ENCODE measurements at regions not wholly inside any gene's neighbourhood (a gene's known extent, or its start where the extent isn't known, plus 50 kb on each side); places are given as distances from the start of the nearest gene placed in this dataset.

- TF ChIP-seq, protein P1, sequence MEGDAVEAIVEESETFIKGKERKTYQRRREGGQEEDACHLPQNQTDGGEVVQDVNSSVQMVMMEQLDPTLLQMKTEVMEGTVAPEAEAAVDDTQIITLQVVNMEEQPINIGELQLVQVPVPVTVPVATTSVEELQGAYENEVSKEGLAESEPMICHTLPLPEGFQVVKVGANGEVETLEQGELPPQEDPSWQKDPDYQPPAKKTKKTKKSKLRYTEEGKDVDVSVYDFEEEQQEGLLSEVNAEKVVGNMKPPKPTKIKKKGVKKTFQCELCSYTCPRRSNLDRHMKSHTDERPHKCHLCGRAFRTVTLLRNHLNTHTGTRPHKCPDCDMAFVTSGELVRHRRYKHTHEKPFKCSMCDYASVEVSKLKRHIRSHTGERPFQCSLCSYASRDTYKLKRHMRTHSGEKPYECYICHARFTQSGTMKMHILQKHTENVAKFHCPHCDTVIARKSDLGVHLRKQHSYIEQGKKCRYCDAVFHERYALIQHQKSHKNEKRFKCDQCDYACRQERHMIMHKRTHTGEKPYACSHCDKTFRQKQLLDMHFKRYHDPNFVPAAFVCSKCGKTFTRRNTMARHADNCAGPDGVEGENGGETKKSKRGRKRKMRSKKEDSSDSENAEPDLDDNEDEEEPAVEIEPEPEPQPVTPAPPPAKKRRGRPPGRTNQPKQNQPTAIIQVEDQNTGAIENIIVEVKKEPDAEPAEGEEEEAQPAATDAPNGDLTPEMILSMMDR (conservative IDR thresholded peaks at IDR 0.05): no peak
- no peak overlapping the region for H3K27ac ChIP-seq
Measured at GRCh38 chr21:15365751-15366392, 301.1 kb upstream of the NRIP1 start.

DNA sequence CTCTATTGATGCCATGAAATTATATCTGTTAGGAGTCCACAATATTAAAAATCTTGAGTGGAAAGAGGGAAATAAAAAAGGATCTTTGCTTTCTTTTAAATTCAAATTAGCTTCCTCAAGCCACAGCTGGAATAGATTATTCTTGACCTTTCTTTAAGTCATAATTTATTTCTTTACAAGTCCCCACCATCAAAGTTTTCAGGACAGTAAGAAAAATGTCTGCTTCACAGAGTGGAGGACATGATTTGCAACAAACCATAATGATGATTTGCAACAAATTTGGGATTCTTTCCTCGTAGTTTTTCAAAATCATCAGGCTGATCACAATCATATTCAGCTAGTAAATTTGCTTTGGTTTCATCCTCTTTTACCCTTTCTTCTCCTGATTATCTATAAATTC lies 301.8 kb upstream of the NRIP1 start:
- no peak overlapping the region for H3K27ac ChIP-seq
- TF ChIP-seq, protein P1 (conservative IDR thresholded peaks at IDR 0.05): no peak

- TF ChIP-seq, protein P1 (conservative IDR thresholded peaks at IDR 0.05): no peak
- no peak overlapping the region for H3K27ac ChIP-seq
Measured at GRCh38 chr21:15367061-15367626, 302.3 kb upstream of the NRIP1 start.

DNA sequence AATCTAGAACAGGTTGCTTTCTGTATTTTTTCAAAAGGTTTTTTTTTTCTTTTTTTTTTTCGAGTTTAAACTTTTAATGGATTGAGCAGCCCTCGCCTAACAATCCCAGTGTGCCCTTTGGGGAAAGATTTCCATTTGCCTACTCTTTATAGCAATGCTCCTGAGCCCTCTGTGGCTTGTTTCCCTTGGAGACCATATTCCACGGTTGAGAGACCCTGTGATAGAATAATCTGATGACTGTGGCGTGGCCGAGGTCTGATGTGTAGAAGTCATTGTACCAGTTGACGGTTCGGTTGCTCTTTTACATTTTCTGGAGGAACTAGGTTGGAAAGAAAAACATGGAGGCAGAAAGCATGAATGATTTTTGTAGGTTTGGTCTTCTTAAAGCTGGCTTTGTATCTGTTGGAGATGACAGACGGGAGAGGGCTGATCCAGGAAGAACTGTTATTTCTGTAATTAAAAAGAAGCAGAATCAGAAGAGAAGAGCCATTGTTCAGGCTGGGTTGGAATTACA lies 305.7 kb upstream of the NRIP1 start:
- no peak overlapping the region for H3K27ac ChIP-seq
- TF ChIP-seq, protein P1 (conservative IDR thresholded peaks at IDR 0.05): no peak

DNA sequence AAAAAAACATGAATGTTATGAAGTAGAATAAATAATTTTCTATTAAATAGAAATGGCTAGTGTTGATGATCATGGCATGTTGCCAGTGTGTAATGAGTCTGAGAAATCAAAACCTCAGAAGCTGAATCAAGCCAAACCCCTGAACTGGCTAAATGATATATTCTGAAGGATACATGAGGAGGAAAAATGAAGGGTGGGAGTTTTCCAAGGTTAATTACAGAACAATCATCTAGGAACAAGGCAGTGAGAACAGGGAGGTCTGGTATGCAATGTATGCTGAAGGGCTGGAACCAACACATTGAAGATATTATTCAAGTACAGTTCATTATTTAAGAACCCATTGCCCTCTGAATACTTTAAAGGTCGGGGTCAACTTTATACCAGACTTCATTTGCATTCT lies 309.1 kb upstream of the NRIP1 start:
- TF ChIP-seq, protein P1 (conservative IDR thresholded peaks at IDR 0.05): no peak
- no peak overlapping the region for H3K27ac ChIP-seq

- TF ChIP-seq, protein P1 (conservative IDR thresholded peaks at IDR 0.05): no peak
- H3K27ac ChIP-seq: no peak overlapping the region
Measured at GRCh38 chr21:15379776-15380175, 315.0 kb upstream of the NRIP1 start.

- H3K27ac ChIP-seq: no peak overlapping the region
- TF ChIP-seq, protein P1 (conservative IDR thresholded peaks at IDR 0.05): no peak
Measured at GRCh38 chr21:15383588-15383987, 318.8 kb upstream of the NRIP1 start.

All from VCaP (cell line).